ENCODE measurements at regions not wholly inside any gene's neighbourhood (a gene's known extent, or its start where the extent isn't known, plus 50 kb on each side); places are given as distances from the start of the nearest gene placed in this dataset.

DNA sequence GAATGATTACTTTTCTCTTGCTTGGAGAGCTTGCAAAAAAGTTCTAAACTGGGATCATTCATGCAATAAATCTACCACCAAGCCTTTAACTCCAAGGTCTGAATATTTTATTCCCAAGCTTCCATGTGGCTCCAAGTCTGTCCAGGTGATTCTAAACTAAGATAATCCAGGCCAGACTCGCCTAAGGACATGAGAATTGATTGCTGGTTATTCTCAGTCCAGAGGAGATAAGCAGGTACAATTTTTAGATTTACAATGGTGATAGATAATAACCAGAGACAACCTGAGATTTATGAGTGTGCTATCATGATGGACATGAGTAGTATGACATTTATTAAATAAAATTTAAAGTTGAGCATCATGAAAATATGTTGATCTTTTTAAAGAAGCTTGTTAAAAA lies 156.5 kb upstream of the SPRY2 start:
- no peaks in the 10 kb centered on the region for H3K4me1 ChIP-seq (ENCODE audit: control insufficient read depth in 4 of 4, insufficient read depth in 4 of 4, low read length in 3 of 4)
- H3K36me3 ChIP-seq (ENCODE audit: control insufficient read depth in 4 of 4, insufficient read depth in 3 of 4, low read depth in 1 of 4, low read length in 3 of 4), result no peaks in the 10 kb centered on the region
- no peak for TF ChIP-seq ATF3 (IDR thresholded peaks at IDR 0.05)
- TF ChIP-seq, protein P1, sequence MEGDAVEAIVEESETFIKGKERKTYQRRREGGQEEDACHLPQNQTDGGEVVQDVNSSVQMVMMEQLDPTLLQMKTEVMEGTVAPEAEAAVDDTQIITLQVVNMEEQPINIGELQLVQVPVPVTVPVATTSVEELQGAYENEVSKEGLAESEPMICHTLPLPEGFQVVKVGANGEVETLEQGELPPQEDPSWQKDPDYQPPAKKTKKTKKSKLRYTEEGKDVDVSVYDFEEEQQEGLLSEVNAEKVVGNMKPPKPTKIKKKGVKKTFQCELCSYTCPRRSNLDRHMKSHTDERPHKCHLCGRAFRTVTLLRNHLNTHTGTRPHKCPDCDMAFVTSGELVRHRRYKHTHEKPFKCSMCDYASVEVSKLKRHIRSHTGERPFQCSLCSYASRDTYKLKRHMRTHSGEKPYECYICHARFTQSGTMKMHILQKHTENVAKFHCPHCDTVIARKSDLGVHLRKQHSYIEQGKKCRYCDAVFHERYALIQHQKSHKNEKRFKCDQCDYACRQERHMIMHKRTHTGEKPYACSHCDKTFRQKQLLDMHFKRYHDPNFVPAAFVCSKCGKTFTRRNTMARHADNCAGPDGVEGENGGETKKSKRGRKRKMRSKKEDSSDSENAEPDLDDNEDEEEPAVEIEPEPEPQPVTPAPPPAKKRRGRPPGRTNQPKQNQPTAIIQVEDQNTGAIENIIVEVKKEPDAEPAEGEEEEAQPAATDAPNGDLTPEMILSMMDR (IDR thresholded peaks at IDR 0.05; ENCODE audit: low read depth, low read length, missing input control), result no peak
- no peak for TF ChIP-seq FOXA2 (IDR thresholded peaks at IDR 0.05)
- no peak for TF ChIP-seq HNF4A (conservative IDR thresholded peaks at IDR 0.05)
- TF ChIP-seq FOXA1 (IDR thresholded peaks at IDR 0.05), result no peak
- no peak for TF ChIP-seq NR2F2 (IDR thresholded peaks at IDR 0.05)
- no peak for TF ChIP-seq EGR1 (IDR thresholded peaks at IDR 0.05; ENCODE audit: low read depth in 2 of 2)
- no peak for TF ChIP-seq RXRA (IDR thresholded peaks at IDR 0.05)
- TF ChIP-seq GABPA (IDR thresholded peaks at IDR 0.05 in 1 of 2, conservative IDR thresholded peaks at IDR 0.05 in 1 of 2), result no peak
- TF ChIP-seq RAD21 (IDR thresholded peaks at IDR 0.05), result no peak
- no peak for TF ChIP-seq MAX (IDR thresholded peaks at IDR 0.05)
- no peak for TF ChIP-seq YY1 (IDR thresholded peaks at IDR 0.05)
- TF ChIP-seq SP1 (IDR thresholded peaks at IDR 0.05), result no peak
- TF ChIP-seq REST (IDR thresholded peaks at IDR 0.05), result no peak
- no peak for TF ChIP-seq HNF4G (IDR thresholded peaks at IDR 0.05)
- no peak for TF ChIP-seq TAF1 (conservative IDR thresholded peaks at IDR 0.05)
- TF ChIP-seq ZBTB33 (IDR thresholded peaks at IDR 0.05), result no peak
- no peak for TF ChIP-seq JUND (IDR thresholded peaks at IDR 0.05)
- H3K9ac ChIP-seq (ENCODE audit: low read depth in 1 of 2, low read length in 2 of 2), result no peak overlapping the region
- H3K9me3 ChIP-seq (ENCODE audit: control insufficient read depth in 4 of 4, low read length in 3 of 4), result no peaks in the 10 kb centered on the region
- DNase-seq (ENCODE audit: low spot score), result no peak
- no peak overlapping the region for H3K27ac ChIP-seq (ENCODE audit: low read depth in 1 of 2, low read length in 2 of 2)
- no peak overlapping the region for H3K4me3 ChIP-seq (ENCODE audit: low read depth in 1 of 3, low read length in 3 of 3)
- no peaks in the 10 kb centered on the region for H3K27me3 ChIP-seq (ENCODE audit: control insufficient read depth in 4 of 4, insufficient read depth in 4 of 4, low read length in 3 of 4)
- 82% methylated on average over 1 of the region's 1 CpG for WGBS
